Stimulated activated CD4-positive, alpha-beta T cell treated with anti-CD3 and anti-CD28 coated beads, Interleukin-2, amount 100 ng/mL, for 24 hours (primary cell): ENCODE measurements at regions not wholly inside any gene's neighbourhood (a gene's known extent, or its start where the extent isn't known, plus 50 kb on each side); places are given as distances from the start of the nearest gene placed in this dataset.
A peak's percentile ranks its signal among the peaks of the same experiment; 100 is the strongest.
"Not testable (repeated sequence)": the region's sequence is repeated elsewhere in the genome, so short reads cannot be mapped to it uniquely, and the experiment has no call there.

Experiments
- DNase-seq, 2 donors: peaks; one replicate each; pipeline ENCODE4 v3.0.0-alpha.2; 2020

DNA sequence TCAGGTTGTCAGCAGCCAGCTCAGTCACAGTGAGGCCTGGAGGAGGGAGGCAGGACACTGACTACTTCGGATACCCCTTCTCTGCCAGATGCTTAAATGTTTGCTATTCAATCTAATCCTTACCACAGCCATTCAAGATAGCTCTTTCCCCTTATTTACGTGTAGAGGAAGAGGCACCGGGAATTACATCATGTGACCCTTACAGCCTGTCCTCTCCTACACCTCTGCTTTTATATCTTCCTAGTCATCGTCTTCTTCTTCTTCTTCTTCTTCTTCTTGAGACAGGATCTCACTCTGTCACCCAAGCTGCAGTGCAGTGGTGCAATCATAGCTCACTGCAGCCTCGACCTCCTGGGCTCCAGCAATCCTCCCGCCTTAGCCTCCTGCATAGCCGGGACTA is 148.1 kb upstream of the NEDD9 start:
- no peak for DNase-seq

DNA sequence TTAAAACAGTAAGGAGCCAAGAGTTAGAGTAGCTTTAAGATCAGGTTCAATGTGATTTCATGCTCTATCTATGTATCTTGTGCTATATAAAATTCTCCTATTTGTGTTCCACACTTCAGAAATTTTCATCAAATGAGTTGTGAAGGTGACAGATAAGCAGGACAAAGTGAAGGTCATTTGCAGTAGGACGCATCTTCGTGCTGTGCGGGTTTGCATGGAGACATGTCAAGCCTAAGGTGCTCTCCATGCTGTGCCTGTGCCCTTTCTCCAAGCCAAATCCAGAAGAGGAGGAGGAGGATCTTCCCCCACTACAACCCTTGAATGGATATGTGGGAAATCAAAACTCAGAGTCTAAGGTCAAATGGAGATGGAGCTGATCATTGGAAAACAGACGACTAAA is 147.3 kb upstream of the NEDD9 start:
- no peak for DNase-seq

DNA sequence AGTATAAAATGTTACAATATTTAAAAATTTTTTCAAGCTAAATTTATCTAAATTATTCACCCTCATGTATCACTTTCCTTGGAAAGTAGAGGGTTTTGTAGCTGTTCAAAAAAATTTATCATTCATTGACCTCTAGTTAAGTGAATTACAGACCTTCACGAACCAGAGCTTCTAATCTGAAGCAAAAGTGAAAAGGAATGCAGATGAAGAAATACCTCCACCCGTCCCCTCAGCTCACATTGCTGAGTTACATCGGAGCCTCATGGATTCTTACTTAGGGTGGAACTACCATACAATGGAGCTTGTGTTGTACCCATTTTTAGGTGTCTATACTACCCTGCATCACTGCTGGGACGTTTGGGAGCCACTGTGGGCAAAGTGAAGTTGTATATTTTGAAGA is 146.2 kb upstream of the NEDD9 start:
- no peak for DNase-seq

DNA sequence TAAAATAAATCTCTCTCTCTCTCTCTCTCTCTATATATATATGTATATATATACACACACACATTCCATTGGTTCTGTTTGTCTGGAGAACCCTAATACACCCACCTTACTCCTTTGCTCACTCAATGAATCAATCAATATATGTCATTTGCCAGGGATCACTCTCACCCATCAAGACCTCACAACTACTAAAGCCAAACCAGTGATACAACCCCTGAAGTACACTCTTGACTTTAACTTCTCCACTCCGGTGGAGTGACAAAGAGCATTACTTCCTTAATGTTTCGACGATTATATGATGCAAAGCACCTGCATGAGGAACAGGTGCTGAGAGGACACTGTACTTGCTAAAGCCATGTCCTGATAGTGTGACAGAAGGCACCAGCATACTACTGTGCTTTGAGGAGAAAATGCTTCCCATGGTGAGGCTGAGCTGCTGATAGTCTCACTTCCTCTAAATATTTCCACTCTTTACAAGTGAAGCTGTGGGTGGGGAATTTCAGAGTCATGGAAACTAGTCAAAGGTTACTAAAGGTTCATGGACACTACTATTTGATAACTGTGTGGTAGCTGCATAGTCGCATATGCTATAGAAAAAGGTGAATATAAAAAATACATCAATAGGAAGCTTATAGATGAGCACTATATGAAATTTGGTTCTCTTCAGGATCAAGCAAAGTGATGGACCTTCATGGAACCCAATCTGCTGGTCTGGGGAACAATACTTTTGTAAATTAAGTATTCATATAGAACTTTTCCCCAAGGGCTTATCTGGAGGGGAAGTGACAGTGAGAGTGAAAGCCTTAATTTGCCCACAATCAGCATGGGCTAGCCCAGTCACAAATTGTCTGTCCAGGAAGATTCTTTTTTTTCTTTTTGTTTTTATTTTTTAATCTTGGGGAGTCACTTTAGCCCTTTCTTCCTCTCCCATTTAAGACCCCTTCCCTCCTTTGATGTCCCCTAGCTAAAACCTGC is 141.9 kb upstream of the NEDD9 start:
- peak in 1 of 2 donors; percentile 55 for DNase-seq

DNA sequence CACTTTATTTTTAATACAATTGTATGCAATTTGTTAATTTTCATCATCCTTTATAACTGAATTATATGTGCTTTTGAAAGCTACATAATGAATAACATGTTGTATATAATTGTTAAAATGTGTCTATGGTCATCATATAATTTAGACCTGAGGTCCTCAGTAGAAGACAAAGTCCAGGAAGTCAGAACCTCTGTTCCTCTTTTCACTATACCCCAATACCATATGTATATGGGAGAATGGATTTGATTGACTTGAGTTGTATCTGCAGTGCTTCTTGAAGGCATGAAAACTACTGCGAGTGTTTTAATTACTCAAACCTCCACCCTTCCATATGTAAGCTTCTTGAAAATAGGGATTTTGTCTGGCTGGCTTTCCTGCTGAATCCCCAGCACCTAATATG is 140.7 kb upstream of the NEDD9 start:
- no peak for DNase-seq

DNA sequence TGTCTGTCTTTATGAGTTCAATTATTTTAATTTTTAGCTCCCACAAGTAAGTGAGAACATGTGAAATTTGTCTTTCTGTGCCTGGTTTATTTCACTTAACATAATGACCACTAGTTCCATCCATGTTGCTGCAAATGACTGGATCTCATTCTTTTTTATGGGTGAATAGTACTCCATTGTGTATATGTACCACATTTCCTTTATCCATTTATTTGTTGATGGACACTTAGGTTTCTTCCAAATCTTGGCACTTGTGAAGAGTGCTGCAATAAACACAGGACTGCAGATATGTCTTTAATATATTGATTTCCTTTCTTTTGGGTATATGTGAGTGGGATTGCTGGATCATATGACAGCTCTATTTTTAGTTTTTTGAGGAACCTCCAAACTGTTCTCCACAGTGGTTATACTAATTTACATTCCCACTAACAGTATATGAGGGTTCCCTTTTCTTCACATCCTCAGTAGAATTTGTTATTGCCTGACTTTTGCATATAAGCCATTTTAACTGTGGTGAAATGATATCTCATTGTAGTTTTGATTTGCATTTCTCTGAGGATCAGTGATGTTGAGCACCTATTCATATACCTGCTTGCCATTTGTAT is 139.8 kb upstream of the NEDD9 start:
- DNase-seq: not testable (repeated sequence)

DNA sequence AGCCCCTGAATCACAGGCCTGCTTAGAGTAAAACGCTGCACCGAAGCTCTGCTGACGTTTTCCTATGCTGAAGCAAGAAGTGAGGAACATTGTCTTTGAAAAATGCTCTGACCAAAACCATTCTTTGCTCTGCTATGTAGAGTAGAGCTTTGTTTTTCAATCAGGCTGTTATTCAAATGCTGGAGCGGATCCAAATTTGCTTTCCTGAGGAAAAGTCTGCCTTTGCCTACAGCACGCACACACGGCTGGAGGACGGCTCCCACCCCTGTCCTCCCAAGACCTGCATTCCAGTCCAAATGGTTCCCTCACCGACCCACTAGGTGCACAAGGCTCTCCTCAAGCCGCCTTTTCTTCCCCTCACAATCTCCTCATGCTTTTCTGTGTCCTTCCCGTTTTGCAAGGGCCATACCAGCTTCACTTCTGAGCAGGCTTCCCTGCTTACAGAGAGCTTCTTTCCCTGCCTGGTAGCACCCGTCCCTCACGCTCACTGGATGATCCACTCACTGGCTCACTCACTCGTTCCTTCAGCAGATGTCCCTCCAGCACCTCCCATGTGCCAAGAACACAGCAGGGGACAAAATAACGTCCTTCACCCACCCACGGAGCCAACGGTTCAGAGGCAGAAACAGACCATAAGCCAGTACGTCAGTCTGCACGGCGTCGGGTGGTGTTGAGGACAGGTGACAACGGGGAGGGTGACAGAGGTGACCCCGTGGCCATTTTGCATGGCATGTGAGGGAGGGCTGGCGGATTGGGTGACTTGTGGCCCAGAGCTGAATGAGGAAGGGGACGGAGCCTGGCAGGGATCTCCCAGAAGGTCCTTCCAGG is 137.9 kb upstream of the NEDD9 start:
- DNase-seq: no peak

DNA sequence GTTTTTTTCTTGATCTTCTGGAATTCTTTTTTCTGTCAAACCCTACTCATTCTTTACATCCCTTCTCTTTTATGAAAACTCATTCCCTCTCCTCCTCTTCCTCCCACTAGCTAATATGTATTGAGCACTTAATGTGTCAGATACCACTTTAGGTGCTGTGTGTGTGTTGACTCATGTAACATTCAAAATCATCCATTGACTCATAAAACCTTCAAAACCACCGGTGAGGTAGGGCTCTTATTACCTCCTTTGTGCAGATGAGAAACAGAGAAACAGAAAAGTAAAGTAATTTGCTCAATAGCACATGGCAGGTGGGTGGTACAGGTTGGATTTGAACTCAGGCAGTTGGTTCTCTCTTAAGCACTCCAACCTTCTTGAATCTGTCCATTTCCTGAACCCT is 136.3 kb upstream of the NEDD9 start:
- peak in 1 of 2 donors; percentile 43 for DNase-seq

DNA sequence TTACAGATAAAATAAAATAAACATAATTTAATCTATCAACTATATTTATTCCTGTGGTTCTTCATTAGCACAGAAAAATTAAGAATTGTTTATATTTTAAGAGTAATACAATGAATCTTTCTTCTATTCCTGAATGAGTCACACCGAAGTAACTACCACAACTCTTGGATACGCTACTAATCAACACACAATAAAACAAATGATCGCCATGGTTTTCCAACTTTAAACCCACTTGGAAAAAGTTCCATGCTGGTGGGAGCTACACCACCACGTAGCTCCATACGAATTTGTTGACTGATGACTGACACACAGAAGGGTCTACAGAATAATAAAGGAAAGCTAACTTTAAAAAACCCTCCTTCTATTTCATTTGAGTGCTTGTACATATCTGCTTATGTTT is 135.8 kb upstream of the NEDD9 start:
- DNase-seq: no peak

DNA sequence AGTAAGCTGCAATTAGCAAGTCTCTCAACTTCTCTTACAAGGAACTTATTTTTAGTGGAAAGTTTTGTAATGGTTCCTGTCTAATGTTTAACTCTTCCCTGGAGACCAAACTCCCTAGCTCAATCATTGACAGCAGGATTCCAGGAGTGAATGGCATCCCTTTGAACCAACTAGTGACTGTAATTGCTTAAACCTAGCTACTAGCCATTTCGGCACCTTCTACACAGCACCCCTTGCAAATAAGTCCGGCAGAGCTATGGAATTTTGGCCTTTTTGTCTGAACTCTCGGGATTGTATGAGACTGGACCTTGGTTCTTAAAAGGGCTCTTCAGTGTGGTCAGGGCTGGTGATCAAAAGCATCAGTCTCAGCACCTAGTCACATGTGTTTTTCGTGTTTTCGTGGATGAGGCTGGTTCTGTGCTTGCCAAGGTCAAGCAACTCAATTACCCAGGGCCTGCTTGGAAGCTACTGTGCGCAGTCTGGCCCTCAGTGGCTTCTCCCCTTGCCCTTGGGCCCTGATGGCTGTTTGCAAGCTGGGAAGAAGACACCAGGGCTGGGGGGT is 135.3 kb upstream of the NEDD9 start:
- no peak for DNase-seq

DNA sequence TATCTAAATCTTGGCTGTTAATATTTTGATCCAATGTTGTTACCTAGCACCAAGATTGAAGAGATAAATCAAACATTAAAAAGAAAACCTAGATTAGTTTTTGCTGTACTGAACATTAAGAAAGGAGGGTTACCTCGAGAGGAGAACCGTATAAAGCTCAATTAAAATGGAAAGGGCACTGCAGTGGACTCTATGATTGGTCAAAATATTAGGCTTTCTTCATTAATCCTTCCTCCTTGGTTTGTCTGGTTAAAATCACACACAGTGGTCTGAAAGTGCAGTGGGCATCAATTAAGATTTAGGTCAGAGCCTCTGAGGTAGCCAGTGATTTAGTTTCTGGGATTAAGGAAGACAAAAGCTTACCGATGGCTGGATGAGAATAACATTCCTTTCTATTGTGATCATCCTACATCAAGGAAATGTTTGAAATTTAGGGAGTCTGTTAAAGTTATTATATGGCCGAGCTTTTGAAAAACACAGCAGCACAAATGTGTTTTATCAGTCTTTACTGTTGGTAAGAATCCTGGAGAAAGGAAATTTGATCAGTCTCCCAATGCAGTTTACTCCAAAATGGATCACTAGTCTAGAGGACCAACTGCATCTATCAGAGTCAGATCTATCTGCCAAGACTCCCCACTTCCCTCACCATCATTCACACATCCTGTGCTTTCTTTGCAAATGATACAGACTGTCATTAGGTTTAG is 134.6 kb upstream of the NEDD9 start:
- no peak for DNase-seq

DNA sequence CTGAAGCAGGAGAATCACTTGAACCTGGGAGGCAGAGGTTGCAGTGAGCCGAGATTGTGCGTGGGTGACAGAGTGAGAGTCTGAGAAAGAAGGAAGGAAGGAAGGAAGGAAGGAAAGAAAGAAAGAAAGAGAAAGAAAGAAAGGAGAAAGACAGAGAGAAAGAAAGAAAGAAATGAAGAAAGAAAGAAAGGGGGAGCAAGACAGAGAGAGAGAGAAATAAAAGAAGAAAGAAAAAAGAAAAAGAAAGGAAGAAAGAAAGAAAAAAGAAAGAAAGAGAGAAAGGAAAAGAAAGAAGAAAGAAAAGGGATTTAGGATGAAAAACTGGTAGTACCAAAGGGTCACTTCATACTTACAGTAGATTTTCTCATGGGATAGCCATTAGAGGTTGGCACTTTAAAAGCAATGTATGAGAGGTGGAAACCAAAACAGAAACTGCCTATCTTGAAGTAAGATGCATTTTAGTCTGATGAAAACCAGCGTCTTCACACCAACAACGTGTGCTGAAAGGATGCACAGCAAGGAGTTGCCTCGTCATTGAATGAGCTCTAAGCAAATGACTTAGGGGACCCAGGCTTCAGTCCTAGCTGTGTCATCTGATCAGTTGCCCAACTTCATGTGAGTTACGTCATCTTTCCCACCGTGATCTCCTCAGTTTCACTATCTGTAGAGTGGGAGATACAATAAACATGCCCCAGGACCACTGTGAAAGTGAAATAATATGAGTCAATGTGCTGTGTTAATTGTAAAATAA is 133.9 kb upstream of the NEDD9 start:
- DNase-seq: peak; percentile 39 to 62

DNA sequence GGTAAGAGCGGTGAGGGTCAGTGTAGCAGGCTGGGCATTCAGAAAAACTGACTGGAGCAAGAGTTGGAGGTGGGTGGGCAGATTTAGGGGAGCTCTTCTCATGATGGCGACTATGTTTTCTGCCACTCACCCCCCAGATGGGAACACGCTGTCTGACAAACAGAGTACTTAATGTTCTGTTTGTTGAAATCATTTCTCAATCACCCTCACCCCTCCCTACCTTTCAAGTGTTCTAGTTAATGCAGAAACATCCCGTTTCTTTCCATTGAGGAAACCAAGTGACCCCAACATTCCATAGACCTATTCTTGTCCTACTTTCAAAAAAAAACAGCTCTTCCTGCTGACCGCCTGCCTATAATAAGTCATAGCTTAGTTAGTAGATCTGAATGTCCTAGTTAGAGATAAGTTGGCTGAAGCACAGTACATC is 132.5 kb upstream of the NEDD9 start:
- DNase-seq: no peak

DNA sequence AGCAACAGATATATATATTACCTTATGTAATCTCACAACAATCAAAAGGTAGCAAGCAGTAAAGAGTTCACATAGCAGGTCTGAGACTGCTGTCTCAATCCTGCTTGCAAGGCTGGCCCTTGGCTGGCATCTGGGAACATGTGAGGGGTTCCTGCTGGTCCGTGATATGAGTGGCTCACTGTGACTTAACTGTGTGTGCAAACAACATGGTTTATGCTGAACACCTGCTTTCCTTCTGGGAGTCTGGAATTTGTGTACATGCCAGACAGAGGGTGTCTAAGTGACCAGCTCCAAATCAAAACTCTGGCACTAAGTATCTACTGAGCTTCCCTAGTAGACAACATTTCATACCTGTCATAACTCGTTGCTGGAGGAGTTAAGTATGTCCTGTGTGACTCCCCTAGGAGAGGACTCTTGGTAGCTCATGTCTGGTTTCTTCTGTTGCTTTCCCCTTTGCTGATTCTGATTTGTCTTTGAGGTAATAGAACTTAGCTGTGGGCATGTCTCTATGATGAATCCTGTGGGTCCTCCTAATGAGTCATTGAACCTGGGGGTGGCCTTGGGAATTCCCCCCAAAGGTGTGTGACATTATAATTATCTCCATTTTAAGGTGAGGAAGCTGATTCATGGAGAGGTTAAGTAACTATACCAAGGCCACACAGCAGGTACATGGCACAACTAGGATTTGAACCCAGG is 131.6 kb upstream of the NEDD9 start:
- peak; percentile 63 to 75 for DNase-seq

DNA sequence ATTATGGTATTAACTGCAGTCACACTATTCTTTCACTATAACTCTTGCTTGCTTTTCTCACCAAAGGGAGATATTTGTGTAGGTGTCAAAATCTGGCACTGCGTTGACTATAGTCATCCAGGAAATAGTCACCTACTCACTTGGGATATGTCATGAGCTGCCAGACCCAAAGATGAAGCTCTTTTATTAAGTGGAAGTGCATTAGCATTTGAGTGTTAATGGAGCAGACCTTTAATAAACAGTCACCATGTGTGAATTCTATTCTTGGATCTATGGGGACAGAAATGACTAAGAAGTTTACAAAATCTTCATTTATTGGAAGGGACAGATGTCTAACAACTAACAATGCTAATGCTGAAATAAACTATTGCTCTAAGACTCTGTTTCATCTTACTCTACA is 130.1 kb upstream of the NEDD9 start:
- DNase-seq: no peak

DNA sequence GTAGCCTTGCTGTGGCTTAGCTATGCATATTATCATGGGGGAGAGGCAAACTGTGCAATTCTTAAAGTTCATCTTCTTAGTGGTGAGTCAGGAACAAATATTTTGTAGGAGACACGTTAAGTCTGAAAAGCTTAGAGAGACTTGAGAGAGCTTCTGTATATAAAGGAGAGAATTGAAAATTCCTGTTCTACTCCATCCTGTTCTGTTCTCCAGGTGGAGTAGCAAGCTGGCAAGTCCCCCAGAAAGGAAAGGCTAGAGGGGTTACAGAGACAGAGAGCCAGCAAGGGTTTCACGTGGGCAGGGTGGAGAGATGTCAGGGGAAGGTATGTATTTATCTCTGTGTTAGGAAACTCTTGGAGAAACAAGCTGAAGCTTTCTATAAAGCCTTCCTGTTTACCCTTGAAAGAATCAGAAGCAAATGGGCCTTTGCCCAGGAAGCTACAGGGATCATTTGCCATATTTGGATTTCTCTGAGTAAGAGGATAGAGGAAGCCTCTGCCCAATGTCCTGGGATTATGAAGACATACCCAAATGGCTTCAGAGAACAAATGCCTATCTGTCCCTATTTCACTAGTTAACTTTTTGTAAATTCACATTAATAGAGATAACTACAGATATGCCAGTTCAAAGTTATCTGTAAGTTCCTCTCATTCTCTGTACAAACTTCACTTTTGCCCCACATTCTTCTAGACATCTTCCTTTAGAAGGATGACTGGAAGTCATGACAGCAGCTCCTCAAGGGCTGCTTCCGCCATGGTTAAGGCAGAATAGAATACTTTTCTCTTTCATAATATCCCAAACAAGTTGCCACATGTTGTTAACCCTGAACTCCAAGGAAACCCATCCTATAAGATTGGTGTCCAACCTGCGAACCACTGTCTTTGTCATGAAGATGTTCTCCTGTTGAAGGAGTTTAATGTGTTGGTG is 126.7 kb upstream of the NEDD9 start:
- DNase-seq: no peak

DNA sequence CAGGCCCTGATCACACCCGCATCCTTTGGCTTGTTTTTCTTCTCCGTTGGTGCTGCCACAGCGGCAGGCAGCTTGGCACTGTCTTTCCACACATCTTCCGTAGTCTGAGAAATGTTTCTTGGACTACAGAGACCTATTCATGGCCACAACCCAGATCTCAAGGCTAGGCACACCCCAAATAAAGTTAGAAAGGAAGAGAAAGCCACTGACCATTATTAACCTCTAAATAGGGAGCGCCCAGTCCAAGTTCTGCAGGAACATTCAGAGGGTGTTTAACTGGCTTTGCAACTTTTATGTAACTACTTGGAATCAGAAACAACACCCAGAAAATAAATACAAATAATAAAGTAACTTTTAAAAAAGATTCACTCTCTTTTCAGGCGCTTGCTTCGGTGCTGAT is 124.8 kb upstream of the NEDD9 start:
- DNase-seq: no peak

DNA sequence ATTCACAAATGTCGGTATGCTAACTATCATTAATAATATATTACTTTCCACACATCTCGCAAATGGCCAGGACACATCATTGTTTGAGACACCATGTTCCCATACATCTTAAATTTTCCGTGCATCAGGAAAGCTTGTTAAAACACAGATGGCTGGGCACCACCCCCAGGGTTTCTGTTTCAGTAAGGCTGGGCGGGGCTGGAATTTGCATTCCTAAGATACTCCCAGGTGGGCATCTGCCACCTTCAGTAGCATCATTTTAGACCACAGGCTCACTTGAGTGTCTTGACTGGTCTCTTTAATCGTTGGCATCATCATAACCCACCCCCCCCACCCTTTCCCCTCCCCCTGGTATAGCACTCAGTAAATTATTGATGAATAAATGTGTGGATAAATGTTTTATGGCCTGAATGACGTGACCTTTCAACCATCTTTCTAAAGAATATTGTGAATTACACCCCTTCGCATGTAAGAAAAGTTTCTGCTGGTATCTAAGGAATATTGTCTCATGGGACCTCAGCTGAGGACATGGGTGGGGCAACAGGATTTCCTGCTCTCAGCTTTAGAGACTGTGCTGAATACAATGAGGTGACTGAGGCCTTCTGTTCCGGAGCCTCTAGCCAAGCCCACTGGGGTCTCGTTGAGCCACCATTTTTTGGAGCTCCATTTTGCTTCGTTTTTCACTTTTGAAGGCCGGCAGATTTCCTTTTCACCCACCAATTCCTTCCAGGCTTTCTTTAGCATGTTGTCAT is 124.1 kb upstream of the NEDD9 start:
- DNase-seq: no peak

DNA sequence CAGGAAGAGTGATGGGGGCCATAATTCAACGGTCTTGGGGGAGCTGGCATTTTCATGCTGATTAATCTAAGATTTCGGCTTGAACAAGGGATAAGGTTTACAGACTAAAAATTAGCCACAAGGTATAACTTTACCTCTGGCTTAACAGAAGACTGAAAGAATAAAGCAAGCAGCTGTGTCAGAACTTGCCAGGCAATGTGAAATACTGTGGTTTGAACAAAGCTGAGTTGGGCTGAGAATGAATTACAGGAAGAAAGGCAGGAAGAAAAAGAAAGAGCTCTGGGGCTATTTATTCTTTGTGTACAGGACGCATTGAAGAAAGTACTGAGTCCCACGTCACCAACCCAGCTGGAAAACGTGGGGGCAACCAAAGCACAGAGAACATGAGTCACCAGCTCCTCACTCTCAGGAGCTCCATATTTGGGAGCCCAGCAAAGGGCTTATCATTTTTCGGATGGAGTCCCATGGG is 121.5 kb upstream of the NEDD9 start:
- peak; percentile 74 for DNase-seq
